DND-41 (cell line): ENCODE measurements at regions not wholly inside any gene's neighbourhood (a gene's known extent, or its start where the extent isn't known, plus 50 kb on each side); places are given as distances from the start of the nearest gene placed in this dataset.

Experiments used
- CTCF ChIP-seq: IDR thresholded peaks from 2 replicates; pipeline ENCODE4 v1.5.1; 2012; ENCODE audit warnings: borderline replicate concordance, low read length, moderate library complexity, mild to moderate bottlenecking; ENCODE audit not compliant: poor library complexity, severe bottlenecking; ENCODE audit errors: extremely low read depth
- EZH2 ChIP-seq: IDR thresholded peaks from 3 replicates; pipeline ENCODE4 v1.6.1; 2012; ENCODE audit warnings: borderline replicate concordance, low read depth, mild to moderate bottlenecking, moderate library complexity, low read length, inconsistent platforms; ENCODE audit not compliant: severe bottlenecking

DNA sequence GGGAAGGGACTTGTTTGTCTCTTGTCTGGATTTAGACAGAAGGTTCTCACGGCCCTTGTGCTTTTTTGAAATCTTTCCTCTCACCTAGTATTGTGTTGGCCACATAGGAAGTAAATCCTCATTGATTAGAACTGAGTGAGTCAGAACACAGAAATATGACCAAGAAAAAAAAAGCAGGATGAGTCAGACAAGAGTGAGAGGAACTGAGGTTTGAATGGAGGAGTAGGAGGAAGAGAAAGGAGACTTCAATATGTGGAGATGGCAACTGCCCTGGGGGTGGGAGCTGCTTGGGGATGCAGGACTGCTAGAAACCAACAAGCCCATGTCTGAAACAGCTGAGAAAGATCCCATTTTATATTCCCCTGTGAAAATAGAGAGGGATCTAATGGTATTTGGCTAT, 194.1 kb upstream of the ZBTB20 start:
- no peak for TF ChIP-seq CTCF
- TF ChIP-seq EZH2: no peak
